DMS114 treated with DMSO at 0.1 percent for 48 hours (cell line): ENCODE measurements at regions not wholly inside any gene's neighbourhood (a gene's known extent, or its start where the extent isn't known, plus 50 kb on each side); places are given as distances from the start of the nearest gene placed in this dataset.
"Not testable (repeated sequence)": the region's sequence is repeated elsewhere in the genome, so short reads cannot be mapped to it uniquely, and the experiment has no call there.

Source experiments
- DNase-seq: peaks from one replicate; lab custom pipeline; 2025; ENCODE audit not compliant: unreplicated experiment; lab: John Stamatoyannopoulos, UW

DNA sequence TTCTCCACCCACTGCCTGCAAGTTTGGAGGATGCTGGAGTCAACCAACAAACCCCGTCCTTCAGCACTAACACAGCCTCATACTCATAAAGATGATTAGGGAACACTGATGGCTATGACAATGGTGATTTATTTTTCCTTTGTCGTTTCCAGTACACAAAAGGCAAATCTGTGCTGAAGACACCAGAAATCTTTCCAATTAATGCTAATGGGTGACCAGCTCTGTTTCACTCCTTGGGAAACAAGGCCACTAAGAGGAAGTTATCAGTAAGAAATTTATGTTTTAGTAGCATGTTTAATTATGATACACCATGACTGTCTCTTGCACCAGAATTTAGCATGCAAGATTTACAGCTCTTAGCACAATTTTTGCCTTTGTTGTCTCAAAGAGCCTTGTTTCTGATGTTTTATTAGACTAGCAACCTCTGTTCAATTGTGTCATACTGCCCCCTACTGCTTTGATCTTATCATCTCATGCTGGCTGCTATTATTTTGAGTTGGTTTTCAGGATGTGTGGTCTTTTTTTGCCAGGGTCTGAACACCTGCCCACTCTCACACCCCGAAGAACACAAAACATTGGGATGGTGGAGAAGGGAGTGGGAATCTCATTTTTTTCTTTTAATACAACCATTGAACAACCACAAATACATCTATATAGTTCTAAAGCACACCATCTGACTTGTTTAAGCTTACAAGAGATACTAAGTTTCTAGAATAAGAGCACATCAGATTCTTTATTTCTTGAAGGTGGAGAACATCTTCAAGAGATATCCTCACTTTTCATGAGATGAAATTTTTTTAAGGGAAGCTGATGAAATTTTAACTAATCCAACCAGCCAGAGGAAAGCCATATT lies 160.9 kb downstream of the SPTSSA start:
- DNase-seq = peak; percentile 5

DNA sequence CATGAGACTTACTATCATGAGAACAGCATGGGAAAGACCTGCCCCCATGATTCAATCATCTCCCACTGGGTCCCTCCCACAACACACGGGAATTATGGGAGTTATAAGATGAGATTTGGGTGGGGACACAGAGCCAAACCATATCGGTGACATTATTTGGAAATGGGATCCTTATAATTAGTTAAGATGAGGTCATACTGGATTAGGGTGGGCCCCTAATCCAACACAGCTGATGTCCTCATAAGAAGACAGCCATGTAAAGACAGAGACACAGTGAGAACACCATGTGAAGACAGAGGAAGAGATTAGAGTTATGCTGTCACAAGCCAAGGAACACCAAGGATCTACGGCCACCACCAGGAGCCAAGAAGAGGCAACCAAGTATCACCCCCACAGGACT lies 161.7 kb downstream of the SPTSSA start:
- DNase-seq = no peak

DNA sequence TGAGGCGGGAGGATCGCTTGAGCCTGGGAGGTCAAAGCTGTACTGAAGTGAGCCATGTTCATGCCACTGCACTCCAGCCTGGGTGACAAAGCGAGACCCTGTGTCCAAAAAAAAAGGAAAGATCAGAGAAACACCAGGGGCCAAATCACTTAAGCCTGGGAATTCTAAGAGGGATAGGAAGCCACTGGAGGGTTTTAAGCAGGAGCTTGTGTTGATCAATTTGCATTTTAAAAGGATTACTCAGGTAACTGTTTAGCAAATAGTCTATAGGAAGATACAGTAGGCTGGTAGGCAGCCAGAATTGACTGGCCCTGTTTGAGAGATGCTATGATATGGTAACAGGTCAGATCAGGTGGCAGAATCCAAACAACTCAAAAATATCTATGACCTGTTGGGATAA lies 162.7 kb downstream of the SPTSSA start:
- DNase-seq = no peak

DNA sequence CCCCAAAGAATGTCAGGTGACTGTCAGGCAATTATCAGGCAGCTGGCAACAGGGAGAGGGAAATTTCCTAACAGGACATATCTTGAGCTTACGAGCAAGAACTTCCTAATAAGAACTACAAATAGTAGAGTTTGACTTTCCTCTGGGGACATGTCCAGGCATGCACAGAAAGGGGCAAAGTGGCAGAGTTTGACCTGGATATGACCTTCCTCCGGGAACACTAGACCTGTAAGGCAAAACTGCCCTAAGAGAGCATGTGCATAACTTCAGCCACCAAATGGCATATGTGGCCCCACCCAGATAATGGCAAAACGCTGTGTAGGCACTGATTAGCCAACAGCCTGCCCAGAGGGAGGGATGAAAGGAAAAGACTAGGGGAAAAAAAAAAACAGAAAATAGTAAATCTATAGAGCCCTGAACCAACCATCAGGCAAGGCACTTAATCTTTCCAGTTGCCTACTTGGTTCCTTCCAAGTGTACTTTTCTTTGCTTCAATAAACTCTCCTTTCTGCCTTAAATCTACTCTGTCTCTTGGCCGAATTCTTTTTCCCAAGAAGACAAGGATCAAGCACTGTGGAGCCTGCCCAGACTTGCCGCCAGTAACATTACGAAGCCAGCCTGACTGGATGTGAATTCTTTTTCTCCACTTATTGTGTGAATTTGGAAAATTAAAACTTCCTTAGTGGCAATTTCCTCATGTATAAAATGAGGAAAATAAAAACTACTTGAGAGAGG lies 164.1 kb downstream of the SPTSSA start:
- DNase-seq = no peak

DNA sequence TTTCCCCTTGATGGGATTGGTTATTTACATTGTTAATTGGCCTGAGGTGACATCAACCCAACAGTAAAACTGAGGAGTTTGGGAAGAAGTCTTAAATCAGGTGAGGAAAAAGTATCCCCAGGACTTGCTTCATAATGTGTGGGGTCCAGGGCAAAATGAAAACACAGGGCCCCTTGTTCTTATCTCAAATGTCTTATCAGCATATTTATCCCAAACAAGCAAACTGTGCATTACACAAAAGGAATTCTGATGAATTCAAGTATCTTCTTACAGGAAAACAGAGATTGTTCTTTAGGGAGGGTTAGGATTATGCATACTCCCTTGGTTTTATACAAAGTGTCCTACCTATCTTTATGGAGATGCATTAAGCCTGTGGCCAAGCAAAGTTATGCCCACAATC lies 178.4 kb downstream of the SPTSSA start:
- DNase-seq = no peak

DNA sequence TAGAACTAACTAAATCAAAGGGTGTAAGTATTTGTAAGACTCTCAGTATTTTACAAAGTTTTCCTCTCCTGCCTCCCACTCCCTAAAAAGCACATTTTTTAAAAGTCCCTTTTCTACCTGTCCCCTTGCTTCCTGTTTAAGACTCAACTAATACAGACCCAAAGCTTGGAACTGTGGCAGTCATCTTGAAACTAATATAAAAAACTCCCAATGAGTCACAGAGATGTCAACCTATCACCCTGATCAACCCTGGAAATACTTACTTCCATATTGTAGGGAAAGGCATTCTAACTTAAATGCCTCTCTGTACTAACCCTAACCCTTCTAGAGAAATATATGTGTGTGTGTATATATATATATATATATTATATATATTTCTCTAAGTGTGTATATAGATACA lies 184.8 kb downstream of the SPTSSA start:
- DNase-seq = no peak

DNA sequence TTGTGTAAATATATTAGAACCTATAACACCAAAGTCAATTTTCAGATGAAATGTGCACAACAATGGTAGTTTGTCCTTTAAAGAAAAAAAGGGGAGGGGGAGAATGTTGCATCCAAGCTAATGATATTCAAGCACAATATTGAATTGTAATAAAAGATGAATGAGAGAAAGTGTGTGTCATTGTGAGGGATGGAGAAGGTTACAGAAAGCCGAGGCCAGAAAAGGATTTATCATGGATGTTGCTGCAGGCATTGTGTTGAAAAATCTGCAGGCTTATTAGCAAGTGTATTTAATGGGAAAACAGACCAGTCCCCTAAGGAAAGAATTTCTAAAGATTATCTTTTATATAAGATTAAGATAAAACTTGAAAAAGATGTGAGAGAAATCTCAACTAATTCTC lies 186.5 kb downstream of the SPTSSA start:
- no peak for DNase-seq

DNA sequence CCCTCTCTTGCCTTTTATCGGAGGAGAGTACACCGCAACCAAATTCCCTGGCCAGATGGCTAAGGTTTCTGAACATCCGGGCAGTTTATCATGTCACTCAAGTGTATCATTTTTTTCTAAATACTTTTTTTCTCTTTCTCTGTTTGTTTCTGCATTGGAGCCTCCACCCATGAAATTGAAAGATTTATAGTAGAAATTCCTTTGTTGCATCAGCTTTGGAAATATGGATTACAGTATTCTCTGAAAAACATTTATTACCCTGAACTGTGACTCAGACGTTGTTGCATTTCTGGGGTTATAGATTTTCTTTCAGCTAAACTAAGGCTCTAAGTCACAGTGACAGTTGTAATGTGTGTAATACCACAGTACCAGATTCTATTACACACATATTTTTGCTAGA lies 187.0 kb downstream of the SPTSSA start:
- no peak for DNase-seq

DNA sequence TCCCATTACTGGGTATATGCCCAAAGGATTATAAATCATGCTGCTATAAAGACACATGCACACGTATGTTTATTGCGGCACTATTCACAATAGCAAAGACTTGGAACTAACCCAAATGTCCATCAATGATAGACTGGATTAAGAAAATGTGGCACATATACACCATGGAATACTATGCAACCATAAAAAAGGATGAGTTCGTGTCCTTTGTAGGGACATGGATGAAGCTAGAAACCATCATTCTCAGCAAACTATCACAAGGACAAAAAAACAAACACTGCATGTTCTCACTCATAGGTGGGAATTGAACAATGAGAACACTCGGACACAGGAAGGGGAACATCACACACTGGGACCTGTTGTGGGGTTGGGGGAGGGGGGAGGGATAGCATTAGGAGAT lies 188.3 kb downstream of the SPTSSA start:
- not testable (repeated sequence) for DNase-seq

DNA sequence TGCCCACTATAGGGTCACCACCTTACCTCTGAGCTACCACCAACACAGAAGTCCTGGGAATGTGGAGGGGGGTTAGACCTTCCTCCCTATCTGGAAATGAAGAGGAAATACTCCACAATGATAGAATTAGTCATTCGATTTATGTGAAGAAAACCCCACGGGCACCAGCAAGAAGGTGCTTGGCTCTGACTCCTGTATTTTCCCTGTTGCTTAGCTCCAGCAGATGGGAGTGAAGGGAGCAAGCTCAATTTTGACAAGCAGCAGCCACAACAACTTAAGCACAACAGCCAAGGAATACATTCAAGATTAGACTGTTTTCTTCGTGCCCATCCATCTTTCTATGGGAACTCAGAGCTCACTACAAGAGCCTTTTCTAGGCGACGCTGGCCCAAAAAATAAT lies 191.7 kb downstream of the SPTSSA start:
- DNase-seq = no peak

DNA sequence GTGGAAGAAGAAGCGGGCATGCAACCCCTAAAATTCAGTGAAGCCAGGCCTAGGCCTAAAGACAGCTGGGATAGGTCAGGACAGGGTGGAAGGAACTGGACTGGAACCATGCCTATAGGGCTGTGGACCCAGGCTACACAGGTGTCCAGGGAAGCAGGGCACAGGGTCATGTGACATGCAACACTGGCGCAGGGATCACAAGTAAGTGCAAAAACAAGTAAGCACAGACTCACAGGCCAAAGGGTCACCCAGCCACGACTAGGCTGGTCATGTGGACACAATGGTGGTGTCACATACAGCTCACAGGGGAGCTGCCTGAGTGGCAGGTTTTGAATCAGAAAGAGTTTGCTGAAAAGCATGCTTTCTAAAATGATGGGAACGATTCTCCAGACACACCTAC lies 195.7 kb downstream of the SPTSSA start:
- DNase-seq = no peak

DNA sequence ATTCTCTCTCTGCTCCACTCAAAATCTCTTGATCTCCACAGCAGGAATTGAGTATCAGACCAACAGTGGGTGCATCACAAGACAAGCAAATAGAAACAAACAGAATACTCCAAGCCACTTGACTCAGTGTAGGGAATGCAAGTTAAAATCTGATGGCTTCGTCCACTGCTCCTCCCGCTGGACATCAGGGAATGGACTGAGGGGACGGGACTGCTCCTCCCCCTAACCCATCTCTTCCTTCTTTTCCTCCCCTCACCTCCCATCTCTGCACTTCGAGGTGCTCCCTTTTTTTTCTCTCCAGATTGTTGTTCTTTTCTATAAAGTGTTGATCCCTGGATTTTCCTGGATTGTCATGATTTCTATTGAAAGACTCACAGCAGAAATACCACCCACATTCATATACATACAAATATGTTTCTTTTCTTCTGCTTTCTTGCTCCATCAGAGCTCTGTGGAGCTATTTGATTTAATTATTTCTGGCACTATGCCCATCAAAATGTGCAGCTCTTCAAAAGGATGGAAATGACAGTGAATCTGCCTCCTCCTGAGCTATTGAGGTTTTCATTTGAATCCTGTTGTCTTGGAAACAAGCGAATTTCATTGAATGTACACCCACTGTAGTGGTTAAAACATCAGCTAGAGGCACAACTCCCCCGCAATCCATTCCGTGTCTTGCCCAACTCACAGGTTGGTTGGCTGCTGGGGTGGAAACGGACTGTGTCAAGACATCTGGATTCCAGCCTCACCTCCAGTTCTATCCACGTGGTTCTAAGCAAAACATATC lies 199.7 kb downstream of the SPTSSA start:
- no peak for DNase-seq

DNA sequence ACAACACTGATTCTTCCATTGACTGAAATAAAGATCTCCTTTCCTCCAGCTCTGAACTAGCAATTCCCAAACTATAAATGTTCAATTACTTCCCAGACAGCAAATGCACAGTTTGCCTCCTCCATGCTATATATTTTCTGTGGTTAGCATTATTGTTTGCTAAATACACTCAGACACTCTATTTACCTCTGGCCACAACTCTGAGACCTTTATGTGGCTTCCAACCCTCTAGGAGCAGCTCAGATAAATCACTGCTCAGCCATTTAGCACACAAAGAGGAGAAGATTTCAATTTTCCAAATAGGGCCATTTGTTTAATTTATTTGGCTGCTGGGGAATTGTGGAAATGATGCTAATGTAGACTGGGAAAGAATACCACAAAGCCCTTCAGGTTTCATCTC lies 202.0 kb downstream of the SPTSSA start:
- DNase-seq = no peak

DNA sequence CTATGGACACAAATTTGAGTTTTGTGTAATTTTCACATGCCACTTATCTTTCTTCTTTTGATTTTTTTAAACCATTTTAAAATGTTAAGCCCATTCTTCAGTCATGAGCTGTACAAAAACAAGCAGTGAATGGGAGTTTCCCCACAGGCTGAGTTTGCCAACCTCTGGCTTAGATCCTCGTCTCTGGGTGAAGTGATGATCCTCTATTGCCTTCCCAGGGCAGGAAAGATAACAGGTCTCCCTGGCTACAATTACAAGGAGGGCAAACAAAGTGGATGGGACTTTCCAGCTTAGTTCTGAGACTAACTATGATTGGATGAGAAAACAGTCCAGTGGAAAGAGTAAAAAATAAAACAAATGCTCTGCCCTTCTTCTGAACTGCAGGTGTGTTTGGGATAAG lies 203.7 kb downstream of the SPTSSA start:
- no peak for DNase-seq

DNA sequence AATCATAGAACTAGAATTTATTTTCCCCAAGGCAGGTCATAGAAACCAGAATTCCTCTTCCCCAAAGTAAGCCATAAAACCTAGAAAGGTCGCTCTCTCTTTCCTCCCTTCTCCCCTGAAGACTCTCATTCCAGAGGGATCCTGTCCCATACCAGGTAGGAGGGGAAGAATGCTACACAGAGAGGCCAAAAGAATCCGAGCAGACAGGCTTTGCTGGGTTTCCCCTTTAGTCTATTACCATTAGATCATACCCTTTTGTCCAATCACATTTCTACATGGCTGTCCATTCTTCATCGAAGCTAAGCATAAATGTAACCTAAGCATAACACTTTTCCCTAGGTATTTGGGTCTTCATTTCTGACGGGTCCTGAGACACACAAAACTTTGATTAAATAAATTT lies 204.5 kb downstream of the SPTSSA start:
- DNase-seq = no peak

DNA sequence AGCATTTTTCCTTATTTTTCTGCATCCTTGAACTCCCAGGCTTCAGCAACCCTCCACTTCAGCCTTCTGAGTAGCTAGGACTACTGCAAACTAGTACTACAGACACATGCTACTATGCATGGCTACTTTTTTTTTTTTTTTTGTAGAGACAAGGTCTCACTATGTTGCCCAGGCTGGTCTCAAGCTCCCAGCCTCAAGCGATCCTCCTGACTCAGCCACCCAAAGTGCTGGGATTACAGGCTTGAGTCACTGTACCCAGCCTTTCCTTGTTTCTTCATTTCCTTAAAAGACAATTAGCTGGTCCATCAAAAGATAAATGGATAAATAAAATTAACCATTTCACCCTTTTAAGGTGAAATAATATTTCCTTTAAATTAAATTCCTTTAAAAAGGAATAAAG lies 205.8 kb downstream of the SPTSSA start:
- DNase-seq = no peak

DNA sequence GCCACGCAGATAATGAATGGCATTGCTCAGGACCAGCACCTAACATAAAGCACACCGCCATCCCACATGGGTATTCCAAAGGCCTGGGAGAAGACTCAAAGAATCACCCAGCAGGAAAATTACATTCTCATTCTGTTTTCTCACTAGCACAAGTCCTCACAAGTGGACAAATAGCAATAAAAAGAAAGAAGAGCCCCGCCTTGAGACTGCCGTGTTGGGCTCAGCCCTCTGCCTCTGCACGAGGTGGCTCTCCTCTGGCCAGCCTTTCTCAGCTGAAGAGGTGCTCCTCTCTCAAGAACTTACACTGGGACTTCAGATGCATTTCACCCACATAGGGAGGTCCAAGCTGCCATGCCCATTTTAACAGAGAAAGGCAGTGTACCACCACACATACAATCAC lies 207.5 kb downstream of the SPTSSA start:
- no peak for DNase-seq

DNA sequence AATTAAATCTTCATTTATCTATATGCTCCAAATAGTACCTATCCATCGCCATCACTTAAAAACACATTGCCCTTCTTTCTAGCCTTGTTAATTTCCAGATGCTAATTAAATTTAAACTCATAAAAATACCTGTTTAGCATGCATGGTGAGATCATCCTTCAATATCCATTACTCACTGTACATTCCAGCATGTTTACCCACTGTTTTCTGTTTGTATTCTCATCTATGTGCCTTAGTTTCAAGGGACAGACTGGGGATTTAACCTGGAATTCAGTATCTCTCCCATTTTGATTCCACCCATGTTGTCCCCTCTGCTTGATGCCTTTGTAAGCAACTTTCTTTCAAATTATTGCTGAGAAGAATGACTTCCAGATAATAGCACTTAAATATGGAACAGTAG lies 208.0 kb downstream of the SPTSSA start:
- no peak for DNase-seq

DNA sequence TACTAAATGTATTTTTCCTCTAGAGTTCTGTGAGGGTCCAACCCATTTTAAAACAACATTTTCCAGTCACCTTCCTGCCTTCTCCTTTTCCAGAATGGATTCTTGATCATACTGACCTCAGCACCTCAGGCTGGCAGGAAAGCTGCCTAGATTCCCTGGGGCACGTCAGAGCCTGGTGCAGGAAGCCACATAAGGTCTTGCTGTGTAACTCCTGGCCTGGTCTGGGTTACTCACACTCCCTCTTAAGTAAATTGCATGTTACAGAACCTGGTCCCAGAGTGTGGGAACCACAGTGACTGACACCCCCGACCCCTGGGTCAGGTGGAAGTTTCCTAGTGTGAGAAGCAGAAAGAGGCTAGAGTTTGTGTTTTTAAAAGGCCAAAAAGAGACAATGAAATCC lies 209.8 kb downstream of the SPTSSA start:
- DNase-seq = no peak

DNA sequence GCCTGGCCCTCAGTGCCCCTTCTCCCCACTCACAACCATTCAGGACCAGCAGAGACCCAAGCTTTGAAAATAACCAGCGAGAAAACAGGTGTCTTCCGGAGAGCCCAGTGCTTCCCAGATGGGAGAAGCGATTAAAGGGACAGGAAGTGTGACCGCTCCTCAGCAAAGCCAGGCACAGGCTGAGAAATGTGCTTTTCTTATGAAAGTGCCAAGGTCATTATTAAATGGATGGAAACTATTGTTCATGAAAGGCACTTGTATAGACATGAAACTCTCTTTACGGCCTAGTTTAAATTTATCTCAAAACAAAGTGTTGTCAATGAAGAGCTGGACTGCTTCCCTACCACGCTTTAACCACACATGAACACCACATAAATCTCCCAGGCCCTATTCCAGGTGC lies 210.4 kb downstream of the SPTSSA start:
- no peak for DNase-seq

DNA sequence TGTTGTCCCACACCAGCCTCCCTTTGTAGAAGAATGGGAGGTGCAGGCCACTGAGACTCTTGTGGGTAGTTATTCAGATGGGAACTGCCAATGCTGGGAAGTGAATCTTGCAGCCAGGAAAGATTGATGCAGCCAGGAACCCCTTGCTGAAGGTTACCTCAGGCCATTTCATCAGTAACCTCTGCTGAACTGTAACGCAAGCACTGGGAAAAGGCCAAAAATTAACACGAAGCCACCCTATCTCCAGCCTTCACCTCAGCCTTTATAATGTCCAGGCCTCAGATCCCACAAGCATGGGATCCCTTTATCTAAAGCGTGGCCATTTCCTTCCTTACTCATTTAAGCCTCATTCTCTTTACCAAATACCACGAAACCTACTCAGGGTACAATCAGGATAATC lies 211.1 kb downstream of the SPTSSA start:
- DNase-seq = no peak

DNA sequence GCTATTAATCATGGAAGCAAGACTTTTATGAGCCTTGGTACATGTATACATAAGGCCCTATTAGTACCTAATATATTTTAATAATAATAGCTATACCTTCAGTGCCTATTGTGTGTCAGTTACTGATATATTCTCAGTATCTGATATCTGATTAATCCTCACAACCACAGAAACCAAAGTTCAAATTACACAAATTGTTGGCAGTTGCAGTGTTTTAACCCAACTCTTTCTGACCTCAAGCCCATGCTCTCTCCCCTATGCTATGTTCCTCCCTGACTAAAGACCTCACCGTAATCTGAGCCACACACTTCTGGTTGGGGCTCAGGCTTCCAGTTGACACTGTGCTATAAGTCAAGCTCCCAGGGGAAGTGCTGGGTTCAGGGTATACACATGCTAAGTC lies 214.4 kb downstream of the SPTSSA start:
- DNase-seq = no peak
